Thyroid gland (tissue), 4 donors: ENCODE measurements at regions not wholly inside any gene's neighbourhood (a gene's known extent, or its start where the extent isn't known, plus 50 kb on each side); places are given as distances from the start of the nearest gene placed in this dataset.

Source experiments
- POLR2A ChIP-seq, 2 donors: fragments of 450-650 bp; IDR thresholded peaks; one replicate each; pipeline ENCODE4 v1.6.1; 2017; ENCODE audit warnings: antibody characterized with exemption in 2 of 2, mild to moderate bottlenecking in 2 of 2, moderate library complexity in 1 of 2
- TF ChIP-seq, protein P1 (sequence below), 6 experiments: fragments of 200-600 bp in 3 of 6; fragments of 450-650 bp in 3 of 6; sonication (generic) in 3 of 6; IDR thresholded peaks; one replicate each; pipeline ENCODE4 v1.5.1; 2016 to 2019; ENCODE audit warnings: antibody characterized with exemption in 6 of 6, mild to moderate bottlenecking in 2 of 6, inconsistent platforms in 1 of 6, moderate library complexity in 1 of 6

DNA sequence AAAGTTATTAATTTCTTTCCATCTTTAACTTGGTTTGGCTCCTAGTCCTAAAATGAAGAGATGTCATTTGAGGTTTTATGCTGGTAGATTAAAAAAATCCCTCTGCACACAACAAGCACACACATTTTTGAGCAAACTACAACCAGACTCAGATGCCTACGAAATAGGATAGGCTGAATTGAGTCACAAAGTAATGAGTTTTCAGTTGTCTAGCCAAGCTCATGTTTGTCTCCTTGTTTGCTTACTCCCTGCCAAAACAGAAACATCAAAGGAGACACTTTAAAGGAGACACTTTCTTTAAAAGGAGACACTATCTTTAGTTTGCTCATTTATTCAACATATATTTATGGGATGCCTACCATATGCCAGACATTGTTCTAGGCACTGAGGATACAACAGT lies 56.2 kb downstream of the TPBG start:
- TF ChIP-seq, protein P1, sequence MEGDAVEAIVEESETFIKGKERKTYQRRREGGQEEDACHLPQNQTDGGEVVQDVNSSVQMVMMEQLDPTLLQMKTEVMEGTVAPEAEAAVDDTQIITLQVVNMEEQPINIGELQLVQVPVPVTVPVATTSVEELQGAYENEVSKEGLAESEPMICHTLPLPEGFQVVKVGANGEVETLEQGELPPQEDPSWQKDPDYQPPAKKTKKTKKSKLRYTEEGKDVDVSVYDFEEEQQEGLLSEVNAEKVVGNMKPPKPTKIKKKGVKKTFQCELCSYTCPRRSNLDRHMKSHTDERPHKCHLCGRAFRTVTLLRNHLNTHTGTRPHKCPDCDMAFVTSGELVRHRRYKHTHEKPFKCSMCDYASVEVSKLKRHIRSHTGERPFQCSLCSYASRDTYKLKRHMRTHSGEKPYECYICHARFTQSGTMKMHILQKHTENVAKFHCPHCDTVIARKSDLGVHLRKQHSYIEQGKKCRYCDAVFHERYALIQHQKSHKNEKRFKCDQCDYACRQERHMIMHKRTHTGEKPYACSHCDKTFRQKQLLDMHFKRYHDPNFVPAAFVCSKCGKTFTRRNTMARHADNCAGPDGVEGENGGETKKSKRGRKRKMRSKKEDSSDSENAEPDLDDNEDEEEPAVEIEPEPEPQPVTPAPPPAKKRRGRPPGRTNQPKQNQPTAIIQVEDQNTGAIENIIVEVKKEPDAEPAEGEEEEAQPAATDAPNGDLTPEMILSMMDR (IDR thresholded peaks at IDR 0.05): no peak
- no peak for TF ChIP-seq POLR2A (IDR thresholded peaks at IDR 0.05)
